VCaP (cell line): ENCODE measurements at regions not wholly inside any gene's neighbourhood (a gene's known extent, or its start where the extent isn't known, plus 50 kb on each side); places are given as distances from the start of the nearest gene placed in this dataset.

Source experiments
- H3K27ac ChIP-seq: fragments of 450-650 bp; 2 replicates; pipeline ENCODE4 v1.5.1; 2017
- CTCF ChIP-seq: fragments of 450-650 bp; conservative IDR thresholded peaks from 2 replicates; pipeline ENCODE4 v1.5.1; 2017; ENCODE audit warnings: mild to moderate bottlenecking, moderate library complexity

GRCh38 chr3:139259398-139259797 lies 84.4 kb upstream of the MRPS22 start:
- no peak overlapping the region for H3K27ac ChIP-seq
- no peak for TF ChIP-seq CTCF

GRCh38 chr3:139260041-139260486 lies 83.8 kb upstream of the MRPS22 start:
- H3K27ac ChIP-seq, result no peak overlapping the region
- no peak for TF ChIP-seq CTCF

GRCh38 chr3:139260793-139261736 lies 82.8 kb upstream of the MRPS22 start:
- H3K27ac ChIP-seq, result no peak overlapping the region
- no peak for TF ChIP-seq CTCF

GRCh38 chr3:139261754-139262586 lies 81.8 kb upstream of the MRPS22 start:
- H3K27ac ChIP-seq, result no peak overlapping the region
- TF ChIP-seq CTCF, result no peak

- no peak overlapping the region for H3K27ac ChIP-seq
- TF ChIP-seq CTCF, result no peak
Measured at GRCh38 chr3:139263798-139264197, 80.0 kb upstream of the MRPS22 start.

GRCh38 chr3:139264375-139264774 lies 79.4 kb upstream of the MRPS22 start:
- no peak for TF ChIP-seq CTCF
- H3K27ac ChIP-seq, result no peak overlapping the region
